Type B pancreatic cell (in vitro differentiated cells): ENCODE measurements at regions not wholly inside any gene's neighbourhood (a gene's known extent, or its start where the extent isn't known, plus 50 kb on each side); places are given as distances from the start of the nearest gene placed in this dataset.

Experiments used
- DNase-seq: peaks from one replicate; pipeline ENCODE4 v3.0.0; 2021; ENCODE audit warnings: mixed read lengths; ENCODE audit not compliant: unreplicated experiment; ENCODE audit errors: extremely low spot score
- H3K27ac Mint-ChIP-seq: 2 replicates; pipeline ENCODE4 v1.8.0; 2021; ENCODE audit warnings: mild to moderate bottlenecking, mixed read lengths
- H3K27me3 Mint-ChIP-seq: 2 replicates; pipeline ENCODE4 v1.8.0; 2021; ENCODE audit warnings: mixed read lengths
- H3K36me3 Mint-ChIP-seq: 2 replicates; pipeline ENCODE4 v1.8.0; 2021; ENCODE audit warnings: mixed read lengths
- H3K4me1 Mint-ChIP-seq: one replicate; pipeline ENCODE4 v1.8.0; 2021; ENCODE audit warnings: mixed read lengths; ENCODE audit not compliant: unreplicated experiment
- H3K4me3 Mint-ChIP-seq: 2 replicates; pipeline ENCODE4 v1.8.0; 2021; ENCODE audit warnings: mild to moderate bottlenecking, mixed read lengths
- H3K9me3 Mint-ChIP-seq: 2 replicates; pipeline ENCODE4 v1.8.0; 2021; ENCODE audit warnings: mixed read lengths
- TF ChIP-seq, protein P1 (sequence below): fragments of 200-600 bp; sonication (generic); conservative IDR thresholded peaks from 2 replicates; pipeline ENCODE4 v1.5.0; 2021; ENCODE audit warnings: antibody characterized with exemption, mild to moderate bottlenecking

DNA sequence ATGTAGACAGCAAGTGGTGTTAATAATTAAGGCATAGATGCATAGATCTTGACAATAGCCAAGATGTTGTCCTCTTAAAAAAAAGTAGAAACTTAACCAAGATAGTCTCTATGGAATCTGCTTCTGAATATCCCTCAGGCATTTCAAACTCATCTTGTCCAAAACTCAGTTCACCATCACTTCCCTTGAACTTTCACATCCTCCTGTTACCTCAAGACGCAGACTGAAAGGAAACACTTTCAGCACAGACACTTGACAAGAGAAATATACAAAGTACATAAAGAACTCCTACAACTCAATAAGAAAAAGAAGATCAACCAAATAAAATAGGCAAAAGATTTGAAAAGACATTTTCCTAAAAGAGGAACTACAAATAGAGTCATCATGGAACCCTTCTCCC is 451.1 kb downstream of the FOXO1 start:
- TF ChIP-seq, protein P1, sequence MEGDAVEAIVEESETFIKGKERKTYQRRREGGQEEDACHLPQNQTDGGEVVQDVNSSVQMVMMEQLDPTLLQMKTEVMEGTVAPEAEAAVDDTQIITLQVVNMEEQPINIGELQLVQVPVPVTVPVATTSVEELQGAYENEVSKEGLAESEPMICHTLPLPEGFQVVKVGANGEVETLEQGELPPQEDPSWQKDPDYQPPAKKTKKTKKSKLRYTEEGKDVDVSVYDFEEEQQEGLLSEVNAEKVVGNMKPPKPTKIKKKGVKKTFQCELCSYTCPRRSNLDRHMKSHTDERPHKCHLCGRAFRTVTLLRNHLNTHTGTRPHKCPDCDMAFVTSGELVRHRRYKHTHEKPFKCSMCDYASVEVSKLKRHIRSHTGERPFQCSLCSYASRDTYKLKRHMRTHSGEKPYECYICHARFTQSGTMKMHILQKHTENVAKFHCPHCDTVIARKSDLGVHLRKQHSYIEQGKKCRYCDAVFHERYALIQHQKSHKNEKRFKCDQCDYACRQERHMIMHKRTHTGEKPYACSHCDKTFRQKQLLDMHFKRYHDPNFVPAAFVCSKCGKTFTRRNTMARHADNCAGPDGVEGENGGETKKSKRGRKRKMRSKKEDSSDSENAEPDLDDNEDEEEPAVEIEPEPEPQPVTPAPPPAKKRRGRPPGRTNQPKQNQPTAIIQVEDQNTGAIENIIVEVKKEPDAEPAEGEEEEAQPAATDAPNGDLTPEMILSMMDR: no peak
- Mint-ChIP-seq H3K9me3 (peaks cover 20% of the 10 kb centered on the region), H3K4me3 (no peak overlapping the region), H3K27me3 (peaks cover 8% of the 10 kb centered on the region), H3K4me1 (no peaks in the 10 kb centered on the region), H3K36me3 (no peaks in the 10 kb centered on the region), H3K27ac (no peak overlapping the region)
- no peak for DNase-seq

DNA sequence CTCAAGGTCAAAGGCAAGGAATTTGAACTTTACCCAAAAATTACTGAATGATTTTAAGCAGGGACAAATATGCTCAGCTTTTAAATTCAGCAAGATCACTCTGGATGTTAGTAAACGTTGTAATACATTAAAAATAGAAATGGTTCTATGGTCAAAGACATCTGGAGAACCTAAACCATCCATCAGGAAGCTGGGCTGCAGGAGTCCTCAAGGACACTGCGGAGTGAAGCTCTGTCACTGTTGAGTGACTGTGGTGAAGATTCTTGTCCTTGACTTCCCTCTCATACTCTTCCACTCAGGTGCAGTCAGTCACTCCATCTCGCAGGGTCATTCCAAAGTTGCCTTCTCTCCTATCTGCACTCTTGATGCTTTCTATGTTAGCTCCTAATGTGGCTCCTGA is 450.7 kb downstream of the FOXO1 start:
- Mint-ChIP-seq H3K27me3 (peaks cover 8% of the 10 kb centered on the region), H3K36me3 (no peaks in the 10 kb centered on the region), H3K4me3 (no peak overlapping the region), H3K27ac (no peak overlapping the region), H3K4me1 (no peaks in the 10 kb centered on the region), H3K9me3 (peaks cover 20% of the 10 kb centered on the region)
- no peak for DNase-seq
- TF ChIP-seq, protein P1: no peak

DNA sequence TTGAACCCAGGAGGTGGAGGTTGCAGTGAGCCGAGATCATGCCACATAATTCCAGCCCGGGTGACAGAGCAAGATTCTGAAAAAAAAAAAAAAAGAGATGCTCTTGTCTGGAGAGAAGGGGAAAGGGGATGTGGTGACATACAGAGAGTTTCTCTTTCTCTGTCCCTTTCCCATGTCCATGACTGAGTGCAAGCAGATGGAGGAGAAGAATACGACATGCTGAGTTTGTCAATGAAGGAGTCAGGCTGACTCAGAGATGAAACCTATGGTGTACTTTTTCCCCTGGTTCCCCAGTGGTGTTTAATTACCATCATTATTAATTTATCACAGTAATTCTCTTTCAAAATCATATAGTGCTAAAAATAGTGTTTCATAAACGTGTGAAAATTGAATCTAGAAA is 448.8 kb downstream of the FOXO1 start:
- H3K4me3 Mint-ChIP-seq: no peak overlapping the region
- H3K4me1 Mint-ChIP-seq: peaks cover 9% of the 10 kb centered on the region
- H3K27me3 Mint-ChIP-seq: peaks cover 3% of the 10 kb centered on the region
- no peaks in the 10 kb centered on the region for H3K36me3 Mint-ChIP-seq
- H3K27ac Mint-ChIP-seq: no peak overlapping the region
- TF ChIP-seq, protein P1: no peak
- H3K9me3 Mint-ChIP-seq: peaks cover 11% of the 10 kb centered on the region
- DNase-seq: no peak

DNA sequence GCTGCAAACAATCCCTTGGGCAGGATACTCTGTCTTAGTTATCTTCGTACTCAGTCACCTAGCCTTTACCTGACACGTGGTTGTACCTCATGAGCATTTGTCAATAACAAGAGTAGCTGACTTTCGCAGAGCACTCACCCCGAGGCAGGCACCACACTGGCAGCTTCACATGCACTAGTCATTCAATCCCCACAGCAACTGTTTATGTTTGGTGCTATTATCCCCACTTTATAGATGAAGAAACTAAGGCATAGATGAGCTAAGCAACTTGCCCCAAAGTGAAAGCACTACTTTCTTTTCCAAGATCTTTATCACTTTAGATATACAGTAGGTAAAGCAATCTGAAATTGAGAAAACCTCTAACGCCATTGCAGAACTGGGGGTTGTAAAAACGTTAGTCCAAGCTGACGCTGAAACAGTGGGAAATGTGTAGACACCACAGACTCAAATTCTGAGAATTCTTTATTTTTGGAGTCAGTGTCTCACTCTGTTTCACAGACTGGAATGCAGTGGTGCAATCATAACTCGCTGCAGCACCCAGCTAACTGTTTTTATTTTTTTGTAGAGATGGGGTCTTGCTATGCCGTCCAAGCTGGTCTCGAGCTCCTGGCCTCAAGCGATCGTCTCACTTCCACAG is 446.0 kb downstream of the FOXO1 start:
- Mint-ChIP-seq H3K9me3 (peaks cover 2% of the 10 kb centered on the region), H3K4me3 (no peak overlapping the region), H3K27ac (no peak overlapping the region), H3K27me3 (peaks cover 3% of the 10 kb centered on the region), H3K4me1 (peaks cover 17% of the 10 kb centered on the region), H3K36me3 (no peaks in the 10 kb centered on the region)
- TF ChIP-seq, protein P1: no peak
- DNase-seq: no peak

DNA sequence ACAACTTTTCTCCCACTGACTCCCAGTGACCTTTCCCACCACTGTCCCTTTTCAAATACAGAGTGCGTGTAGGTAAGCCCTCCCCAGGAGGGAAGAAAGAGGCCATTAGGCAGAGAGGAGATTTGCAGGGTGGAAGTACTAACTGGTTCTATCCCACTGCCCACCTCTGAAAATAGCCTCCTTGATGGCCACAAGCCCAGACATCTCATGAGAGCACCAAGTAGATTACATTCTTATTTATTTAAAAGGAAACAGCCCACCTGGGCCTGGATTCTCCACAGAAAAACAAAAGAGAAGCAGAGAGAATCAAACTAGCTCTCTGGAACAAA is 445.3 kb downstream of the FOXO1 start:
- Mint-ChIP-seq H3K9me3 (no peaks in the 10 kb centered on the region), H3K4me3 (no peak overlapping the region), H3K27ac (no peak overlapping the region), H3K27me3 (peaks cover 3% of the 10 kb centered on the region), H3K36me3 (no peaks in the 10 kb centered on the region), H3K4me1 (peaks cover 17% of the 10 kb centered on the region)
- TF ChIP-seq, protein P1: no peak
- DNase-seq: no peak
